ENCODE measurements at regions not wholly inside any gene's neighbourhood (a gene's known extent, or its start where the extent isn't known, plus 50 kb on each side); places are given as distances from the start of the nearest gene placed in this dataset.

DNA sequence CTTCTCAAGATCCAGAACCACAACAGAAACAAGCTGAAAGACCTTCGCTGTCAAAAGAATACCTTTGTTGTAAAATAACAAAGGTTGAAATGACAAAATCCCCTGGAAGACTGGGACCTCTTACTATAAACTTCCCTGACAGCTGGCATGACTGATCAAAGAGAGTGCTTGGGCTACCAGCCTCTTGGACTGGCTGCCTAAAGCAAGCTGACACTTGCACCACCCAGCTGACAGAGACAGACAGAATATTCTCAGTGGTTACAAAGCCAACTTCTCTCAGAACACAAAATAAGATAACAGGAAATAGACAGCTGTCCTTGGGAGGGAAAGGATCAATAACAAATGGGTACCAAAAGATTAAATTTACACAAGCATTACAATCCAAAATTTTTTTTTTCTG, 241.7 kb upstream of the SPOCK3 start:
- DNase-seq (ENCODE audit: low read depth), result no peak

DNA sequence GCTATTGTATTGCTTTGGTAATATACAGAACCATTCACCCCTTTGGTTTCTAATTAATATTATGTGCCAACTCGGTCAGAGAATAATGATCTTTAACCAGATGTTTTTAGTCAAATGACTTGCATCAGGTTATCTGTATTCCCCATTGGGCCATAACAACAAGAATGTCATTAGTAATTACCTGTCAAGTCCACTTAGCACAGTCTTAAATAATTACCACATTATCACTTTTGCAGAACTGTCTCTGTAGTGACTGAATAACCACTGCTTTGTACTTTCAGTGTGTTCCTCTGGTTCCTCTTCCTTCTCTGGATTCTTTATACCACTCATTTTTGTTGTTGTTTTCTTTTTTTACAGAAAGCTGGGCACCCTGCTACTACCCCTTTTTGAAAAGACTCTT, 257.7 kb upstream of the SPOCK3 start:
- no peak for DNase-seq (ENCODE audit: low read depth)

DNA sequence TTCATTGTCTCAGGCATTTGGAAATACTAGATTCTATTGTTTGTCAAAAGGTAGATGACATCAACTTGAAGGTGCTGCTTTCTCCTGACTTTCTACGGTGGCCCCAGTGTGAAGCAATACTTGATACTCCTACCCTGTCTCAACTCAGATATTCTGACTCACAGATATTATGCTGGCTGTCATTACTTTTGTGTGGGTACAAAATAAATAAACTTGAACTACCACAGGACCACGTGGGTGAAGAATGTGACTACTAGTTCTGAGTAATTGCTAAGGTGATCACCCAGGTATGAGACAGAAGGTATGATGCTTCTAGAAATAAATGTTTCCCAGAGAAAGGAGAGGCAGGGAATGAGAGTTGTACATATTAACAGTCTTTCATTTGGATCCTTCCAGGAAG, 275.3 kb upstream of the SPOCK3 start:
- DNase-seq (ENCODE audit: low read depth), result peak; percentile 0

DNA sequence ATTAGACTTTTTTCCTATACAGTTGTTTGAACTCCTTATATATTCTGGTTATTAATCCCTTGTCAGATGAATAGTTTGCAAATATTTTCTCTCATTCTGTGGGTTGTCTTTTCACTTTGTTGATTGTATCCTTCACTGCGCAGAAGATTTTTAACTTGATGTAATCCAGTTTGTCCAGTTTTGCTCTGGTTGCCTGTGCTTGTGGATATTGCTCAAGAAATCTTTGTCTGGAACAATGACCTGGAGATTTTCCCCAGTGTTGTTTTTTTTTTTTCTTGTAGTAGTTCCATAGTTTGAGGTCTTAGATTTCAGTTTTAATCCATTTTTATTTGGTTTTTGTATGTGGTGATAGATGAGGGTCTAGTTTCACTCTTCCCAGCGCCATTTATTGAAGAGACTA, 289.8 kb upstream of the SPOCK3 start:
- DNase-seq (ENCODE audit: low read depth), result no peak

DNA sequence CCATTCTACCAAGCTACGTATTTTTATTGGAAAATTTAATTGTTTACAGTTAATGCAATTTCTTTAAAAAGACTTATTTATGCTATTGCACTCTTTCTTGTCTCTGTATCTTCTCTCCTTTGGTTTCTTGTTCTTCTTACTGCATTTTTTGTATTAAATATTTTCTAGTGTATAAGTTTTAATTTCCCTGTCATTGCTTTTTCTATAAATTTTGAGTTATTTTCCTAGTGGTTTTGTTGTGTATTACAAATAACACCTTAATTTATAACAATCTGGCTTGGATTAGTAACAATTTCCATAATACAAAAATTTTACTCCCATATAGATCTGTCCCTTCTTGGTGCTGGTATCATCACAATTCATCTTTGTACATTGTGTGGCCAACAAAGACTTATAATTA, 303.5 kb upstream of the SPOCK3 start:
- DNase-seq (ENCODE audit: low read depth), result no peak

DNA sequence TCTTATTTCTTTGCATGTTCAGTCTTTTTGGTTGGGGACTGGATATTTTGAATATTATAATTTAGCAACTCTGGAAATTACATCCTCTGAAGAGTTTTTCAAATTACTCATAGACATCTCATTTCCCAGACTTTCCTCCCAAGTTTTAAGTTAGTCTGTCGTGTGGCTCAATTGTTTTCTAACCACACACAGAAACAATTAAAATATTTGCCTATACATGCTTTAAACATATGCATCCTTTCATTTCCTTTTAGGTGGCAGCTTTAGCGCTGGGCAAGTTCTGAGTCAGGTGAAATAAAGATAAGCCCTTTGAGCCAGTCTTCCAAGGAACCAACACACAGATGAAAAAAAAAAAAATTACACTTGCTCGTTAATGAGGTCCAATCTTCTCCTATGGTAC, 307.0 kb upstream of the SPOCK3 start:
- DNase-seq (ENCODE audit: low read depth), result no peak

DNA sequence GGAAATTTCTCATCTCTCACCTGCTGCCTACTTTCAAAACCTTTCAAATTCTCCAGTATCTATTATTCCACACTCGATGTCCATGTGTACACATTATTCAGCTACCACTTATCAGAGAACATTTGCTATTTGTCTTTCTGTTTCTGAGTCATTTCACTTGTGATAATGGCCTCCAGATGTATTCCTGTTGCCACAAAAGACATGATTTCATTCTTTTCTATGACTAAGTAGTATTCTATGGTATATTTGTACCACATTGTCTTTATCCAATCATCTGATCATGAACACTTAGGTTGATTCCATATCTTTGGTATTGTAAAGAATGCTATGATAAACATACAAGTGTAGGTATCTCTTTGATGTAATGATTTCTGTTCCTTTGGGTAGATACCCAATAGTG, 310.1 kb upstream of the SPOCK3 start:
- DNase-seq (ENCODE audit: low read depth), result no peak

DNA sequence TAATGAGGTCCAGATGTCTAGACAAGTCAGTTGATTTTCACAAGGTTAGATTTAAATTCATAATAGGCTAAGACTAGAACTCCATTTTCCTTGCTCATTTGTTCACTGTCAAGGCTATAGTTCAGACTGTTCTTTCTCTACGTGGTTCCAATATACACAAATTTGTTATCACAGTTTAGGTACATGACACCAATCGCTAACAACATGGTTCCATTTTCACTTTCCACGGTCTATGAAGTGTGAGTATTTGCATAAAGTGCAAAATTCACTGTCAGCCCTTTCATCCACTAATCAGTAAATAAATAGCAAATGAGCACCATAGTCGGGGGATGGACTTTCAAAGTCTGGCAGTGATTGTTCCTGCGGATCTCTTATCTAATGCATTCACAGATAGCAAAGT, 315.7 kb upstream of the SPOCK3 start:
- DNase-seq (ENCODE audit: low read depth), result no peak

DNA sequence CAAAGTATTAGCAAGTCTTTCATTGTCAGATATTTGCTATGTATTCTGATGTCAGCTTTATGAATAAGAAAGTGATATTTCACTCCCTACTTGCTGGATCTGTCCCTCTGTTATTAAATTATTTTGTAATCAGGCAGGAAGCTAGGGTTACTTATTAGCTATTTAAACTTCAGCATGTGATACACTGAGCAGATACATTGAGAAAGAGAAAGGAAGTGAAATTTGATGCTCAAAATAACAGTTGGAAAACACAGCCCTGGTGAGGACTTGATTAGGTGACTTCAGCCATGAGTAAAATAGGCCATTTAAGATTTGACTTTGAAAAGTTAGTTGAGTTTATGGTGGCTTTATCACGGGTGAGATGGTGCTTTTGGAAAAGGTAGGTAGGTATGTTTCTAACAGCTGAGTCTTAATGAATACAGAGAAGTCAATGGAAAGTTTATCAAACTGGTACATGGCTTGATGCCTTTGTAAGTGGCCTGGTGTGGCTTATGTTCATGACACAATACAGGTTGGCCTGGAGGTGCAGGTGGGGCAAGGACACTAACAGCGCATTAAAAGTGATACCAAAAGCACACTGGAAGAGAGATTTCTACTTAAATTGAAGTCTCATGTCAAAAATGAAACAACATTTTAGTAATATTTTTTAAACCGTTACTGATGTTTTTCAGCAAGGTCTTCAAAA, 321.2 kb upstream of the SPOCK3 start:
- DNase-seq (ENCODE audit: low read depth), result no peak

DNA sequence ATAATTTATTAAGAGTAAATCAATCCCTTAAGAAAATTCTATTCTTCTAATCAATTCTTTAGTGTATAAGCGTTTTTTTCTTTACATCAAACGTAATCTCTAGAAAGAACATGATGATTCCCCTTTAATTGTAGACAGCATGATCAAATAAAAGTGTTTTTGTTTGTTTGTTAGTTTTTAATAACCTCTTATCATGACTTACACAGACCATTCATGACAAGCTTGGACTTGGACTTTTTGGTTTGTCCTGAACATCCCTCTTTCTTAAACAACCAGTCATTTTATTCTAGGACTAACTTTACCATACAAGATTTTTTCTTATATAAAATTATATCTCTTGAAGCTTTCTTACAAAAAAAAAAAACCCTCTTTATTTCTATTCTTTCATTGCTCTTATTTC, 344.6 kb upstream of the SPOCK3 start:
- DNase-seq (ENCODE audit: low read depth), result peak; percentile 2

DNA sequence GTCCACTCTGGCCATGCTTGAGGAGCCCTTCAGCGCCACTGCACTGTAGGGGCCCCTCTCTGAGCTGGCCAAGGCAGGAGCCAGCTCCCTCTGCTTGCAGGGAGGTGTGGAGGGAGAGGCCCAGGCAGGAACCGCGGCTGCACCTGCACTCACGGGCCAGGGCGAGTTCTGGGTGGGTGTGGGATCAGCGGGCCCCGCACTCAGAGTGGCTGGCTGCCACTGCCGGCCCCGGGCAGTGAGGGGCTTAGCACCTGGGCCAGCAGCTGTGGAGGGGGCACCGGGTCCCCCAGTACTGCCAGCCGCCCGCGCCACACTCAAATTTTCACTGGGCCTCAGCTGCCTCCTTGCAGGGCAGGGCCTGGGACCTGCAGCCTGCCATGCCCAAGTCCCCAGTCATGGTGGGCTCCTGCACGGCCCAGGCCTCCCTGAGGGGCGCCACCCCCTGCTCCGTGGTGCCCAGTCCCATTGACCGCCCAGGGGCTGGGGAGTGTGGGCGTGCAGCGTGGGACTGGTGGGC, 347.2 kb upstream of the SPOCK3 start:
- DNase-seq (ENCODE audit: low read depth), result no peak

DNA sequence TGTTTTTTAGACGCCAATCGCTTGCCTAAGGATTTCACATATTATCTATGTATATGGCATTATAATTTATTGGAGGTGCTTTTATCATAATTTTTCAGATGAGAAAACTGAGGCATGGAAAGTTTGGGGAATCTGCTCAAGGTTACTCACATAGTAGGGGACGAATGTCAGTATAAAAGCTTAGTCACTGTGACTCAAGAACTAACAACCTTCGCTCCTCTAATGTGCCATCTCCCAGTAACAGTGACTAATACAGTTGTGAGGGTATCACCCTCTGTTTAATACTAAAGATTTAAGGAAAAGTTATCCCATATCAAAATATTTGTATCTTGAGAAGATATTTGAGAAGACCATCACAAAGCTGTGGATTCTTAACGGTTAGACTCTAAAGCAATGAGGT, 353.1 kb upstream of the SPOCK3 start:
- DNase-seq (ENCODE audit: low read depth), result peak; percentile 2

DNA sequence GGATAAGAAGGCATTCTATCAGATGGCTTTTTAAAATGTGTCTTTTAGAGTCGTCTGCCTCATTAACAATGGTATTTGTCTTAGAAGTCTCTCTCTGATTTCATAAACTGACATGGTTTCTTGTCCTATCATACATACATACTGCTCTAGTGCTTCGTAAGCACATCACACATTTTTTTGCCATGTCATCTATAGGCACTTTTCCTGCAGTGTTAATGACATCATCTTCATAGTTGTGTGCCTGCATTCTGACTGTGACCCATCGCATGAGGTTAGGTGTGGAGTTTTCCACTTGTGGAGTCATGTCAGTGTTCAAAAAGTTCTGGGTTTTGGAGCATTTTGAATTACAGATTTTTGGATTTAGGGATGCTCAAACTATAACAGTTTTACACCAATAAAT, 361.6 kb upstream of the SPOCK3 start:
- DNase-seq (ENCODE audit: low read depth), result no peak

DNA sequence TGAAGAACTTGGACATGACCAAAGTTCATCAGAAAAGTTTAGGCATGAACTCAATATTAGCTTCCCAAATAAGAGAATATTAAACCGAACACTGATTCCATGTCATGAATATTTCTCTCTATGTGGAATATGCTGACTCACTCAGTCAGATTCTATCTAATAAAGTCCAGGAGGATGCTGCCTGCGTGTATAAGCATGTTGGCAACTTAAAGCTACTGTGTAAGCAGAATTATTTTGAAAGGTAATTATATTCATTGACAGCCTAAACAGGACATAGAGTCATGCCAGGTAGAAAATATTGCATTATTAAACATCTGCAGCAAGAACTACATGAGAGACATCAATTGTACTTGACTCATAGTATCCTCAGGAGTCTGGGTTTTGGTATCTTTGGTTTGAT, 367.9 kb upstream of the SPOCK3 start:
- no peak for DNase-seq (ENCODE audit: low read depth)

DNA sequence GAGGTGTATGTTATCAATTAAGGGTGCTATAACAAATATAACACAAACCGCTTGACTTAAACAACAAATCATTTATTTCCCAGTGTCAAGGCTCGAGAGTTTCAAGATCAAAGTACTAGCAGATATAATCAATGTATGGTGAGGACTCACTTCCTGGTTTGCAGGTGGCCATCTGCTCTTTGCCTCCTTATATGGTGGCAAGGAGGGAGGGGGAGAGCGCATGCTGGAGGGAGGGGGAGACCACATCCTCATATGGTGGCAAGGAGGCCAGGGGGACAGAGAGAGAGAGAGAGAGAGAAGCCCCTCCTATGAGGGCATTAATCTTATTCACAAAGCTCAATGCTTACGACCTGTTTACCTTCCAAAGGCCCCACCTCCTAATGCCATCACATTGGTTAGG, 372.3 kb upstream of the SPOCK3 start:
- no peak for DNase-seq (ENCODE audit: low read depth)

DNA sequence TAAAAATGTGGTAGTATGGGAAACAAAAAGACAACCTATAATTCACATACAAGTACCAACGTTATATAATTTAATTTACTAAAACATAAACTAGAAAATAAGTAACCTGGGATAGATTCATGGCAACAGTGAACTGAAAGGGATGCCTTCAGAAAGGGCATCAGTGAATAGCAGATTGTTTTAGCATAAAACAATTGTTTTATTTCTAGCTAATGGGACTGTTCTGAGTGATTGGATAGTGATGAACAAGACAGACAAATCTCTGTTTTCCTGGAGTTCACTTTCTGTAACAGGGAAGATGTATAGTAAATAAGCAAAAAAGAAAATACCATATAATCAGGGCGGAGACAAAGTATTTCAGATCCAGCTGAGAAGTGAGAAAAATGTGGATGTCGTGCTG, 379.1 kb upstream of the SPOCK3 start:
- DNase-seq (ENCODE audit: low read depth), result no peak

DNA sequence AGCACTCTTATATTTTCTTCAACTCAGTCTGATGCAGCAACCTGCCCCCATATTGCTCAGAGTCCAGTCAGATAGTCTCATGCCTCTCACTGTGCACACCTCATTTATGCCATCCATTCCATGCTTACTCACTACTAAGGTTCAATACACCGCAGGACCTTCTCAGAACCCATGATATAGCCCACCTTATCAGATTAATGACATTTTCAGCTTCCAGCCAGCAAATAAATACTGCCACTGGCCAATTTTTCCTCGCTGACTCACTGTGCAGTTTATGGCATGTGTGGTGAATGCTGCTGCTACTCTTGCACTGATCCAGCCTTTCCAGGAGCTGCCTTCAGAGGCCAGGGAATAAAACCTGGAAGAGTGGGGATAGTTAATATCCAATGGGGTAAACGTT, 380.6 kb upstream of the SPOCK3 start:
- DNase-seq (ENCODE audit: low read depth), result peak; percentile 15

DNA sequence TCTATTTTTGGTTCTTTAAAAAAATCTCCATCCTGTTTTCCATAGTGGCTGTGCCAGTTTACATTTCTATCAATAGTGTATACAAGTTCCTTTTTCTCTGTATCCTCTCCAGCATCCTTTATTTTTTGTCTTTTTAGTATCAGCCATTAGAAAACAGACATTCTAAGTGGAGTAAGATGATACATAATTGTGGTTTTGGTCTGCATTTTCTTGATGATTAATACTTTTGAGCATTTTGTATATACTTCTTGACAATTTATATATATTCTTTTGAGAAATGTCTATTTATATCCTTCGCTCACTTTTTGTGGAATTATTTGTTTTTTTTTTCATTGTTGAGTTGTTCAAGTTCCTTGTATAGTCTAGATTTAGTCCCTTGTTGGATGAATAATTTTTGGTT, 382.2 kb upstream of the SPOCK3 start:
- DNase-seq (ENCODE audit: low read depth), result no peak

DNA sequence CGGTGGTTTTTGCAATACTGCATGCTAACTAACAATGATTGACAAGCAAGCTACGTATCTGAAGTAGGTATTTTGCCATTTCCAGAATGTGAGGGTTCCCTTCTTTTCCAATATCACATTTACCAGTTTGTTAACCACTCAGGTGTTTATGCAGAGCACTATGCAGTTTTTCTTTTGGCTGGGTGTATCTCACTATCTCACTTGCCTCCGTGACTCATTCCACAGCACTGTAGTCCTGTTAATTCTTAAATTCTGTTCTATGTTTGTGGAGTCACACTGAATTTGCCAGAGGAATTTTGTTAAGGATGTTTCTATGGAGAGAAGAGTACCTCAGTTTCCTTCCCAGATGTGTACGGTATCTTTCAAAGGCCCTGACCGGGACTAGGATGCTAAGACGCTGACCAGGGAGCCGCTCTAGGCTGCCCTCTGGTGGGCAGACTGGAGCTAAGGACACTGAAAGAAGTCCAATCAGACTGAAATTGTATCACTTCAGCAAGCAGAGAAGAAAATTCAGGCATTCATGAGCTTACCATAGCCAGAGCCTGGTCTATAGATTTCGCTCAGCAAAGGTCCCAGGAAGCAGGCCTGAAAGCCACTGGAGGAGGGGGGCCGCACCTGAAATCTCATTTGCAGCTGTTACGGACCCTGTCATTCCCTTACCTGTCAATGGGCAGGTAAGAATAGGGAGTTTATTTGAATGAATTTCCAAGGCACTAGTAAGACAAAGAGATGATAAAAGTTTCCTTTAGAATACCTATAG, 388.4 kb upstream of the SPOCK3 start:
- peak; percentile 47 for DNase-seq (ENCODE audit: low read depth)

DNA sequence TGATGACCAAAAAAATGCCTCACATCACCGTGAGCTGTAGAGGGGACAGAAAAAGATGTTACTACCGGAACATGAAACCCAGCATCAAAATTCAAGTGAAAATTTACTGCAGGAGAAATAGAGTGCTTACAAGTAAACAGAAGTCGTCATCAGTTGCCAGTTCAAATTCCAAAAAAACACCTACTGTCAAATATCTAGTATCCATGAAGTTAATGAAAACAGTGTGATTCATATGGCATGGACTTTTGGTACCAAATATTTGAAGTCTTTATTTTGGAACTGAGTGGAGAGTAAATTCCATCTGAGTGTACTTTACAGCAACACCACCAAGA, 388.9 kb upstream of the SPOCK3 start:
- no peak for DNase-seq (ENCODE audit: low read depth)

DNA sequence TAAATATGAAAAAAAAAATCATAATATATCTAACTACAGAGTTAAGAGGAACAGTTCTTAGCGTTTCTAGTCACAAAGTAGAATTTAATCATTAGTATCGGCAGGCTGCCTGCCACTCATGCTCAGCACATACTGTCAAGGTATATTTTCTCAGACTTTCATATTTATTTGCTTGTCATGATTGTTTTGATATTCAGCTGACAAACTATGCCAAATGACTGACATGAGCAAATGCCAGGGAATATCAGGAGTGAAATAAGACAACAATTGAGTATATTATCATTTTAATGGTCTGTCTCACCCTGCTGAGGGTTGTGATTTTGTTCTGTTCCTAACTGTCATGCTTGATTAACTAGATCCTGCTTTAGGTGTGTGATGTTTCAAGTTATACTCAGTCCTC, 395.0 kb upstream of the SPOCK3 start:
- DNase-seq (ENCODE audit: low read depth), result no peak

DNA sequence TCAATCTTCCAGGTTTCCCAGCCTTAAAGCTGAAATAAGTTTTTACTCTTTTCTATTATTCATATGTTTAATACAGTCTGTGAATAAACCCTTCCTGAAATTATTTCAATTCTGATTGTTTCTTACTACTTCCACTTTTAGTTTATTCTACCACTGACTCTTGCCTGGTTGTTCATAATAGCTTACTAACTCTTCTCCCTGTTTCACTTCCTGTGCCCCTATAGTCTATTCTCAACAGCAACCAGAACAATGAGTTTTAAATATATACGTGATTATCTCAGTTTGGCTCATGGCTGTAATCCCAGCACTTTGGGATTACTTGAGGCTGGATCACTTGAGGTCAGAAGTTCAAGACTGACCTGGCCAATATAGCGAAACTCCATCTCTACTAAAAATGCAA, 408.0 kb upstream of the SPOCK3 start:
- DNase-seq (ENCODE audit: low read depth), result no peak

DNA sequence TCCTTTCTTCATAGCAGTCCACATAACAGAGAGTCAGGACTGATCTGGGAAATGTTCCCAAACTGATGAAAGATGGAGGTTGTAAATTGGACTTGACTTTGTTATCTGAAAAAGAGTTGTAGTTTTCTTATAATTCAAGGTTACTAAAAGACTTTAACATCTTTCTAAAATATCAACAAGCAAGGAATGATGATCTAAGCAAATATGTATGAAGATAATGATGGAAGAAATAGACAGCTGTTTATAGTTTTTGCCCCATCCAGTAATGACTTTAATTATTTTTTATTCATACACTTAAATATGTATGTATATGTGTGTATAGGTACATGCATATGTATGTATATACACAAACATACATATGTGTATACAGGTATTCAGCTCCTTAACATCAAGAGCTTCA, 411.1 kb upstream of the SPOCK3 start:
- no peak for DNase-seq (ENCODE audit: low read depth)

DNA sequence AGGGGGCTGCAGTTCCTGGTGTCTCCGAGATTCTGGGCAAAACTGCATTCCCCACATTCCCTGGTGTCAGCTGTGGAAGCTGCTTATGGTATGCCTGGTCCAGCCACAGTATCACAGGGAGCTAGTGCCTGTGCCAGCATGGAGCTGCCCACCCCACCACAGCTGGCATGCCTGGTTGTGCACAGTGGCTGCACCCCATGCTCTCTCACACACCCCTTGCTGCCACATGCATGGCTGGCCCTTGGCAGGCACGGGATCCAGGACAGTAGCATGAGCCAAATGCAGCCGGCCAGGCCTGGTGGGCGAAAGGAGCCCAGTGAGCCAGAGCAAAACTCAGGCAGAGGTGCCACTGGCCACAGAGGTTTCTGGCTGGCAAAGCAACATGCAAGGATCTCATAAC, 418.0 kb upstream of the SPOCK3 start:
- DNase-seq (ENCODE audit: low read depth), result no peak

Data from M059J (cell line).